ENCODE measurements at regions not wholly inside any gene's neighbourhood (a gene's known extent, or its start where the extent isn't known, plus 50 kb on each side); places are given as distances from the start of the nearest gene placed in this dataset.

DNA sequence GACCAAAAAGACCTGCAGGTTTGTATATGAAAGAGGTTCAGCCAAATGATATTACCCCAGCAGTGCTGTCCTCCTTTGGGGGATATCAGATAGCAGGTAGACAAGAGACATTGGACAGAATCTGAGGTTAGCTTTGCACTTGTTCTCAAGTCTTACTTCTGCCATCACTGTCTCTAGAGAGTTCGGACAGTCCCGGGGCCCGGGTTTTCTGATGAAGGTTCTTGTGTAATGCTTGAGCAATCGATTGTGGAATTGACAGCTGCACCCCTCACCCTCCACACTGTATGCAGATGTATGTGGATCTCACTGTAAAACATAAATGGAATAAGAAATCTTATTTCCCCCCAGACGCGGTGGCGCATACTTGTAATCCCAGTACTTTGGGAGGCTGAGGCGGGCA, 56.2 kb upstream of the MORC3 start:
- H3K4me2 ChIP-seq (ENCODE audit: low read depth, low read length): no peak overlapping the region
- H2AFZ ChIP-seq (ENCODE audit: low read length): no peak overlapping the region
- WGBS (ENCODE audit: low lambda C conversion rate): 85% methylated on average over 8 of the region's 8 CpGs
- H3K36me3 ChIP-seq (replicated peaks in 1 of 2; ENCODE audit: control insufficient read depth in 1 of 2, insufficient read depth in 2 of 2, low read length in 2 of 2): no peaks in the 10 kb centered on the region
- POLR2A ChIA-PET: no interaction called here
- no peak overlapping the region for H3K9ac ChIP-seq (ENCODE audit: insufficient read depth, low read depth, low read length)
- BruUV-seq (replicated peaks): no TSS peak
- no peaks in the 10 kb centered on the region for H3K79me2 ChIP-seq (ENCODE audit: insufficient read depth, low read length)
- H3K4me1 ChIP-seq (ENCODE audit: insufficient read depth, low read length): peaks cover 36% of the 10 kb centered on the region
- no peaks in the 10 kb centered on the region for H4K20me1 ChIP-seq (ENCODE audit: insufficient read depth, low read length)
- TF ChIP-seq ZNF563 (CRISPR knock-in tag; IDR thresholded peaks at IDR 0.05): no peak
- FAIRE-seq (no peak), DNase-seq (ENCODE audit: low spot score) (no peak), ATAC-seq (no peak)
- H3K9me3 ChIP-seq (ENCODE audit: low read length): no peaks in the 10 kb centered on the region
- intact Hi-C loops (cut with micrococcal nuclease; ENCODE audit: unreplicated experiment): loop anchor here (10.0 kb wide), 1 partner anchor 61 kb away; the partner anchor contains the start of gene MORC3
- in situ Hi-C loops (cut with HindIII; ENCODE audit: extremely low pct_ligation_motif_present, low pct_unique_long_range_greater_than_20kb): no loop called here
- CTCF ChIA-PET (ENCODE audit: low intra/inter-chr PET ratio, low total read pairs): no interaction called here
- no peak overlapping the region for H3K27ac ChIP-seq (ENCODE audit: extremely low read length, insufficient read depth, low read length)
- H3K4me3 ChIP-seq (replicated peaks in 1 of 3; ENCODE audit: insufficient read depth in 1 of 3, low read depth in 2 of 3, low read length in 3 of 3): no peak overlapping the region
- H3K27me3 ChIP-seq (ENCODE audit: control insufficient read depth in 1 of 2, insufficient read depth in 2 of 2, low read length in 2 of 2): no peaks in the 10 kb centered on the region

DNA sequence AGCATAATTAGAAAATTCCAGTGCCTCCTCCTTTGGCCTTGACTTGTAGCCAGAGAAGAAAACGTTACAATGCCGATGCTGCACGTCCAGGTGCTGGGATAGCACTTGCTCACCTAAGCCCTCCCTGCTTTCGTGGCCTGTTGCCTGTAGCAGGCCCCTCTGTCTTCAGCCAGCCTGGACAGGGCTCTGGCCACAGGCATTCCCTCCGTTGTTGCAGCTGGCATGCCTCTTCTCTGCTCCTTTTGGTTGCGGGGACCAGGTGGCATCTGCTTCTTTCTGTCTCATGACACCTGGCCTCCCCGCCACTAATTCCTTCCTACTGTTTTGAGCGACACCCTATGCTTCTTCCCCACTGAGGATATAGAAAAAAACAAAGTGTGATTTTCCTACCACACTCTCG, 54.6 kb upstream of the MORC3 start:
- DNase-seq (ENCODE audit: low spot score) (no peak), FAIRE-seq (no peak), ATAC-seq (no peak)
- Histone ChIP-seq H3K36me3 (replicated peaks in 1 of 2; ENCODE audit: control insufficient read depth in 1 of 2, insufficient read depth in 2 of 2, low read length in 2 of 2) (no peaks in the 10 kb centered on the region), H3K9me3 (ENCODE audit: low read length) (no peaks in the 10 kb centered on the region), H3K27ac (ENCODE audit: extremely low read length, insufficient read depth, low read length) (no peak overlapping the region), H3K4me2 (ENCODE audit: low read depth, low read length) (no peak overlapping the region), H3K4me1 (ENCODE audit: insufficient read depth, low read length) (peaks cover 31% of the 10 kb centered on the region), H3K4me3 (replicated peaks in 1 of 3; ENCODE audit: insufficient read depth in 1 of 3, low read depth in 2 of 3, low read length in 3 of 3) (no peak overlapping the region), H4K20me1 (ENCODE audit: insufficient read depth, low read length) (no peaks in the 10 kb centered on the region), H3K27me3 (ENCODE audit: control insufficient read depth in 1 of 2, insufficient read depth in 2 of 2, low read length in 2 of 2) (no peaks in the 10 kb centered on the region), H3K79me2 (ENCODE audit: insufficient read depth, low read length) (no peaks in the 10 kb centered on the region), H2AFZ (ENCODE audit: low read length) (no peak overlapping the region), H3K9ac (ENCODE audit: insufficient read depth, low read depth, low read length) (no peak overlapping the region)
- POLR2A ChIA-PET: no interaction called here
- in situ Hi-C loops (cut with HindIII; ENCODE audit: extremely low pct_ligation_motif_present, low pct_unique_long_range_greater_than_20kb): no loop called here
- BruUV-seq (replicated peaks): no TSS peak
- CTCF ChIA-PET (ENCODE audit: low intra/inter-chr PET ratio, low total read pairs): no interaction called here
- WGBS (ENCODE audit: low lambda C conversion rate): 95% methylated on average over 9 of the region's 9 CpGs
- intact Hi-C loops (cut with micrococcal nuclease; ENCODE audit: unreplicated experiment): loop anchor here (10.0 kb wide), 1 partner anchor 59 kb away; the partner anchor contains the start of gene MORC3
- no peak for TF ChIP-seq TERF1 (CRISPR knock-in tag; IDR thresholded peaks at IDR 0.05)
- no peak for TF ChIP-seq ZBTB2 (CRISPR knock-in tag; IDR thresholded peaks at IDR 0.05; ENCODE audit: low read depth)
- no peak for TF ChIP-seq ETV5 (CRISPR knock-in tag; IDR thresholded peaks at IDR 0.05; ENCODE audit: borderline replicate concordance)

Data from HepG2 (cell line).